GM12892 (cell line): ENCODE measurements at regions not wholly inside any gene's neighbourhood (a gene's known extent, or its start where the extent isn't known, plus 50 kb on each side); places are given as distances from the start of the nearest gene placed in this dataset.

Source experiments
- POLR2A ChIP-seq: IDR thresholded peaks from 2 replicates; pipeline ENCODE4 v1.6.1; 2011; ENCODE audit warnings: low read depth, low read length, control low read depth
- POLR2AphosphoS5 ChIP-seq: IDR thresholded peaks from 2 replicates; pipeline ENCODE4 v1.6.1; 2011; ENCODE audit warnings: low read depth, low read length, control low read depth
- TAF1 ChIP-seq: IDR thresholded peaks from 2 replicates; pipeline ENCODE4 v1.6.1; 2011; ENCODE audit warnings: low read depth, mild to moderate bottlenecking, control low read depth, low read length, borderline replicate concordance

DNA sequence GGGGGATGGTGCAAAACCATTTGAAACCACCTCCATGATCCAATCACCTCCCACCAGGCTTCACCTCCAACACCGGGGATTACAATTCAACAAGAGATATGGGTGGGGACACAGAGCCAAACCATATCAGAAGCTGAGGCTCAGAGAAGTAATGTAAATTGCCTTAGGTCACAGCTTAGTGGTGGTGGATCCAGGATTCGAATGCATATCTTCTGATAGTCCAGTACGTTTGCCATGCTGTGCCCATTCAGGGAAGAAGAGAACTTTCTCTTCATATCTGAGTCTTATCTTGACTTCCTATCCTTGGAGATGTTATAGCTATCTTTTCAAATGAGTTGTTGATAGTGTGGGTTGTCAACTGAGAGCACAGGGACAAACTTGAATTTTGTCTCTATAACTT is 325.5 kb downstream of the ZIC3 start:
- TF ChIP-seq POLR2AphosphoS5 (no peak), POLR2A (no peak), TAF1 (no peak)
